Astrocyte (in vitro differentiated cells and primary cell): ENCODE measurements at regions not wholly inside any gene's neighbourhood (a gene's known extent, or its start where the extent isn't known, plus 50 kb on each side); places are given as distances from the start of the nearest gene placed in this dataset.

Experiments used
- EZH2 ChIP-seq: IDR thresholded peaks from 2 replicates; pipeline ENCODE4 v1.6.1; 2012; ENCODE audit warnings: mild to moderate bottlenecking, low read length, inconsistent platforms; ENCODE audit not compliant: insufficient read depth
- TF ChIP-seq, protein P1 (sequence below): IDR thresholded peaks from 2 replicates; pipeline ENCODE4 v1.5.1; 2011; ENCODE audit warnings: low read depth, mild to moderate bottlenecking, inconsistent platforms, low read length, moderate library complexity; ENCODE audit not compliant: insufficient read depth

DNA sequence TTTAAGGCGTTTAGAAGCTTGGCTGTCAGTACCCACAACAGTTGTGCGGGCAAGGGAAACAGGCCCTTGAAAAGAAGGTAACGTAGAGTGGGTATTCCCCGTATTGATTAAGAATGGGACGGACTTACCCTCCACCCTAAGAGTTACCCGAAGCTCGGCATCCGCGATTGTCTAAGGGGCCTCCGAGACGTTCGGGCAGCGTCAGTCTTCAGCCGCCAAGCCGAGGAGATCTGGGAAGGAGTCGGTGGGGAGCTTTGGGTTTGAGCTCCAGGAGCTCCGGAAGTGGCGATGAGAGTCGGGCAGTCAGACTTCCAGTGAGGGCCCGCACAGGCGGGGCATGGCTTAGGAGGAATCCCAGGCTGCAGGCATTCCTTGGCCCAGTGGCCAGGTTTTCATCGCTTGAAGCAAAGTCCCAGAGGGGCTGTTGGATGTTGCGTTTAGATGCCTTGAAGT is 748.2 kb upstream of the ADGRB3 start:
- TF ChIP-seq, protein P1, sequence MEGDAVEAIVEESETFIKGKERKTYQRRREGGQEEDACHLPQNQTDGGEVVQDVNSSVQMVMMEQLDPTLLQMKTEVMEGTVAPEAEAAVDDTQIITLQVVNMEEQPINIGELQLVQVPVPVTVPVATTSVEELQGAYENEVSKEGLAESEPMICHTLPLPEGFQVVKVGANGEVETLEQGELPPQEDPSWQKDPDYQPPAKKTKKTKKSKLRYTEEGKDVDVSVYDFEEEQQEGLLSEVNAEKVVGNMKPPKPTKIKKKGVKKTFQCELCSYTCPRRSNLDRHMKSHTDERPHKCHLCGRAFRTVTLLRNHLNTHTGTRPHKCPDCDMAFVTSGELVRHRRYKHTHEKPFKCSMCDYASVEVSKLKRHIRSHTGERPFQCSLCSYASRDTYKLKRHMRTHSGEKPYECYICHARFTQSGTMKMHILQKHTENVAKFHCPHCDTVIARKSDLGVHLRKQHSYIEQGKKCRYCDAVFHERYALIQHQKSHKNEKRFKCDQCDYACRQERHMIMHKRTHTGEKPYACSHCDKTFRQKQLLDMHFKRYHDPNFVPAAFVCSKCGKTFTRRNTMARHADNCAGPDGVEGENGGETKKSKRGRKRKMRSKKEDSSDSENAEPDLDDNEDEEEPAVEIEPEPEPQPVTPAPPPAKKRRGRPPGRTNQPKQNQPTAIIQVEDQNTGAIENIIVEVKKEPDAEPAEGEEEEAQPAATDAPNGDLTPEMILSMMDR: no peak
- no peak for TF ChIP-seq EZH2
